HG03196 (cell line): ENCODE measurements at regions not wholly inside any gene's neighbourhood (a gene's known extent, or its start where the extent isn't known, plus 50 kb on each side); places are given as distances from the start of the nearest gene placed in this dataset.
A peak's percentile ranks its signal among the peaks of the same experiment; 100 is the strongest.

Source experiments
- ATAC-seq: cut with Tn5 transposase; IDR thresholded peaks from one replicate; pipeline ENCODE4 v1.9.1; 2021; ENCODE audit not compliant: unreplicated experiment

DNA sequence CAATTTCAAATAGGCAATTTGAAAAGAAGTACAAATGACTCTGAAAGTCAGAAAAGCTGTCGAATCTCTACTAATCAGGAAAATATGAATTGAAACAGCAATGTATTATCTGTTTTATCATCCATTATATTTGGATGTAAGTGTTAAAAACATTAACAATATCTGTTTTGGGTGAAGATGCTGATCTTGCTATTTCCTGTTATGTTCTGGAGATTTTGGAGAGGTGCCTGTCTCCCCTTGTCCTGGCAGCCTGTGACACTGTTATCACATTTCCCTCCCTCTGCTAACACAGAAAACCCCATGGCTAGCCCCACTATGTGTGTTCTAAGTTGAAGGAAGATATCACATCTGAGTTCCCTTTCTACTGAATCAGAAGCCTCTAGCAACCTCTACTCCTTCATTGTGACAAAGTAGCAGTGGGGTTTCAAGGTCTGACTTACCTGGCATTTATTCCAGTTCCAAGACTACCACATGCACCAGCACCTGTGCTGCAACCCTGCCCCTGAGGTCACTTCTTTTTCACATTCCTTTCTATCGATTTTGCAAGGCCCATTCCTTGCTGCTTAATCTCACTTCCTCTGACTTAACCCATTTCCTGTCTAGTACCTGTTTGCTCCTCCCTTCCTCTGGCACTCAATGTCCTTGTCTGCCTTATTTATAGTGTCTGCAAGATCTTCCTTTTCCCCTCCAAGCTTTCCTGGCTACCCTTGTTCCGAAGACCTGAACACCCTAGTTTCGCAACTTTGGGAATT is 95.5 kb upstream of the COL8A1 start:
- peak; percentile 49 for ATAC-seq

DNA sequence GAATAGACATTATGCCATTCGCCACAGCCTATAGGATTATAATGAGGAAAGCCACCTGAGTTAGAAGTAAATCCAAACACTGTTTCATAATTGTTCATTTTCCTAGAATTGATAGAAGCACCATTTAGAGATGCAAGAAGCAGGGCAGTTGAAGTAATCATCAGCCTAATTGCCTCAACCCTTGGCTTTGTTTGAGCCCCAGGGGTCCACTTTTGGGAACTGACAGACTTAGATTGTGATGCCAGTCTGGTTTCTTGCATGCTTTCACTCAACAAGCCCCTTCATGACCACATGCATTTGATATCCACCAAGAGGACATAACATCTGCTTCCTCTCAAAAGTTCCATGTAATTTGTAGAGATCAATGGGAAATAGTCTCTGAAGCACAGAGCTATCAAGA is 97.2 kb upstream of the COL8A1 start:
- ATAC-seq = no peak

DNA sequence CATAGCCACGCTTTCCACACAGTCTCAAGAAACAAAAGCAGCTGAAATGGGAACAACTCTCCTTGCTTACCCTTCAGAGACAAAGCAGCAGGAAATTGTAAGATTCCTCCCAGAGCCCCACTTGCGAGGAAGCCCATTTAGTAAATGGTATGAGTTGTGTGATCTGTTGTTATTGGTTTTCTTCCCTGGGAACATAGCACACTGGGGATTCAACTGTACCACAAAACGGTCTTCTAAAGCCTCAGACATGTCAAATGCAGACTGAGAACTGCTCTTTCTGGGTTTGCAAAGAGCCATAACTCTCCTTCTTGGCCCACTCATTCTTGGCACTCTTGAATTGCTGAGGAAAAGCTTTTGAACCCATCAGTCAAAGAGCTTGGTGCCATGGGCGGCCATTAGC is 101.0 kb upstream of the COL8A1 start:
- no peak for ATAC-seq

DNA sequence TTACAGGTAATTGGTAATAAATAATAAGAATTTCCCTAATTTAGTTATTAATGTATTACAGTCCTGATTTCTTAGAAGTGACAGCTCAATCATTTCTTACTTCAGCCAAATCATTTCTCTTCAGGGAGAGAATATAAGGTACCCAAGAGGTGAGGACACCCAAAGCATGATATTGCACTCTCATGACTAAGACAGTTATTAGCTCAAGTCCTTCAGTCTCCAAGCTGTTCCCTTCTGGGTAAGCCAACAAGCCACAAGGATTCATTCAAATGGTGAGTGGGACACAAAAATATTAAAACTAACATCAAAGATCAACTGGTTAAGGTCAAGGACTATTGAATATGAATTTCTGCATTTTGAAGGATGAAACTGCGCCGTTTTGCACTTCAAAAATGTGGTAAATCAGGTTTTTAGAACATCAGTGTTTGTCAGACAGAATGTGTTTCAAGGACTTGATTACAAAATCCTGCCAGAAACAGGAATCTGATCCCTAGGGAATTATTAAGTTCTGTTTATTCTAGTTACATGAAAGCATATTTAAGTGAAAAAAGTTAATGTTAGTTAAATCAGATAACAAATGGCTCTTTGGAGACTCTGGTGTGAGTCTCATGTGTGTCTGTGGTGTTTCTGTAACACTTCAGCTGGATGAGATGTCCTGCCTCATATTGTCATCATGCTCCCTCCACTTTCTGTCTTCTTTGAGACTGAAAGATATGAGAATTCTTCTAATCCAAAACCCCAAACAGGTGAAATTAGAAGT is 101.7 kb upstream of the COL8A1 start:
- ATAC-seq = no peak

DNA sequence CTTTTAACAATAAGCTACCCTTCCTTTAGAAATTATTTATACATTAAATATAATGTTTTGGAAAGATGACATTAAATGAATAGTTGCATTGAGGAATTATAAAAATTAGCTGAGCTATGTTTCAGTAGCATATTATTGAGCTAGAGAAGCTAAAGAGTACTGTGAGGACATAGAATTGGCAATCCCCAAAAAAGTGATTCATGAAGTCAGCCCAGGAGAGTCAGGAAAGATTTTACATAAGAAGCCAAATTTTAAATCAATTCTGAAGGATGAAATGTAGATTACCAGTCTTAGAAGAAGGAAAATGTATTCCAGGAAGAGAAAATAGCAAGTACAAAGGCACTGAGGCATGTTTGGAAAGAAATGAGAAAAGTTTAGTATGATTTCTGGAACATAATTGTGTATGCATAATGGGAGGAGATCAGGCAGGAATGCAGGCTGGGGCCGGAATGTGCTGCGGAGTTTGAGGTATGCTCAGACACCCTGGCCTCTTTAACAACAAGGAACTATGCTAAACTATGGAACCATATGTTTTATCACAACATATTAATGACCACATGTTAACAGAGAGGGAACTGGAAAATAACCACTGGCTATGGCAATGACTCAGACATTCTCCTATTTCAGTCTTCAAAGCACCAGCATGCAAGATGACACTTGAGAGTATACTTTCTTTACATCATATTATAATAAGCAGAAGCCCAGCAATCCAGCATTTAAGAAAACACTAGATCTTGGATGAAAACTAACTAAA is 103.3 kb upstream of the COL8A1 start:
- no peak for ATAC-seq

DNA sequence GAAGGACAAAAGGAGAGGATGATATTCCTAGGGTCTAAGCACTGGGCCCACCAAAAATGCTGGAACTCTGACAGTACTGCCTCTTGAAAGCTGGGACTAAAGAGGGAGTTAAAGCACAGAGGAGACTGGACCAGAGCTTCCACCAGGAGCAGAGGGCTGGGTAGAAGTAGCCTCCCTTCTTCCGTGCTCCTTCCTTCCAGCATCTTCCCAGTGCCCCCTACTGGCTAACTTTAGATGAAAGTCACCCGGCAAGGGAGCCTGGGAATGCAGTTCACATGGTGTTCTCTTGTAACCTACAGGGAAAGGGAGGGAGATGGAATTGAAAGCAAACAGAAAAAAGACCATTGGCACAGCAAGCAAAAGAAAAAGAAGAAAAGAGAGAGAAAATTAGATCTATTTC is 106.1 kb upstream of the COL8A1 start:
- no peak for ATAC-seq

DNA sequence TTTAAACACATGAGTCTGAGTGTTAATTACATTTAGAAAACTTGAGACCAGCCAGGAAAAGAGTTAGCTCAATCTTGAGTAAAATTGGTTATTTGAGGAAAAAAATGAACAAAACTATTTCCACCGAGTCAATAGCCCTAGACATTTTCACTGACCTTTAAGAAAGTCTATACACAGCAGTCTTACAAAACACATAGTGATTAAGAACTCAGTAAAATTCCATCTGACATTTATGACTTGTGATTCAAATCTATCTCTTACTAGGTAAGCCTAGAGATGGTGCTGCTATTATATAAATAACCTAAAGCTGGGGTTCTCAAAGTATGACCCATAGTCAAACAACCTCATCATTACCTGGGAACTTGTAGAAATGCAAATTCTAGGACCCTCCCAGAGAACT is 109.1 kb upstream of the COL8A1 start:
- ATAC-seq = no peak

DNA sequence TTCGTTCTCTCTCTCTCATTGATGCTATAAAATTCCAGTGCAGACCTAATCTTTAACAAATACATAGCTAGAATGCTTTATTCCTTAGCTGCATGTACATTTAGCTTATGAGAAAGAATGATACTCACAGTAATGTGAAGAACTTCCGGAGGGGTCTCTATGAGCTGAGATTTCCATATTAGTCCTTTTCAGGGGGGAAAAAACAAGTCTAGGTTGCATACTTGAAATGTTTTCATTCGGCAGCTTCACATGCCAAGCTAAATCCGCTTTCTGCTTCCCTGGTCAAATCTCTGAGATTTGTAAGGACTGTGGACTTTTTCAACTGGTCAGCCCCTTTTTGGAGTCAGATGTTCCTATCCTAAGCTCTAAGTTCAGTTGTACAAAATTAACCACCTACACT is 111.5 kb upstream of the COL8A1 start:
- no peak for ATAC-seq

DNA sequence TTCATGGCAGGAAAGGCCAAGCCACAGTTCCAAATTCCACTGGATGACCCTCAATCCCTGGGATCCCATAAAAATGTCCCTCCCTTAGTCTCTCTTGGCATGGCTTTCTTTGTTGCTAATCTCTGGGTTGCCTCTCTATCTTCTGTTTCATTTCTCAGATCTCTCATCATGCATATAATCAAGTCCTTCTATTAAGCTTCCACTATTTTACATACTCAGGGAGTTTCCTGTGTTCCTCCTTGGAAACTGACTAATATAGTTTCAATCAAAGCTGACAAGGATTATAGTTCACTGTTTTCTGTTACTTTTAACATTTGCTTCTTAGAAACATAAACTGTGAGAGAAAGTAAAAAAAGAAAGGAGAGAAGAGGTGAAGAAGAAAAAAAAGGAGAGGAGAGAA is 113.8 kb upstream of the COL8A1 start:
- ATAC-seq = no peak

DNA sequence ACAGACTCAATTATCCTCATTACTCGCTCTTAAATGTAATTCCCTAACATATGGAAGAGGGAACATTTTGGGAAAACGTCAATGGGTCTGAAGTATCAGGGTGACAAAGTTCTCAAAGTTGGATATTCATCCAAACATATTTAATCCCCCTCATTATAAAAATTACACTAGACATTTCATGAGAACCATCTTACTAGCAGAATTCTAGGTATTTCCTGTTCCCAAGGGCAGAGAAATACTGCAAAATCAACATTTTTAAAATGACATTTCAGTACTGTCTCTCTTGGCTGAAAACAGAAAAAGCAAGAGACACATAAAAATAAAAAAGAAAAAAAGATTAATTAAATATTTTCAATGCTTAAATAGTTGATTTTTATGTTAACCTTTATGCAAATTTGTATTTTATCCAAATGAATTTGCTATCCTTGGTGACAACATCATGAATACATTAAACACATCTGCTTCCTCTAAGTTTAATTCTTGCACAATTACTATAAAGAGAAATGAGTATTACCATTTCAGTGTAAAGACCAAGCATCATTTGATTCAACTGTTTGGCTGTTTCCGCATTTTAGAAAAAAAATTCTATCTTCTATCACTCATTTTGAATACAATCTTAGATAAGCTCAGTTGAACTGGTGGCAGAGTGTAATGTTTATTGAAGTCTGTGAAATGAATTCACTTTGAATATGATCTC is 114.8 kb upstream of the COL8A1 start:
- ATAC-seq = no peak

DNA sequence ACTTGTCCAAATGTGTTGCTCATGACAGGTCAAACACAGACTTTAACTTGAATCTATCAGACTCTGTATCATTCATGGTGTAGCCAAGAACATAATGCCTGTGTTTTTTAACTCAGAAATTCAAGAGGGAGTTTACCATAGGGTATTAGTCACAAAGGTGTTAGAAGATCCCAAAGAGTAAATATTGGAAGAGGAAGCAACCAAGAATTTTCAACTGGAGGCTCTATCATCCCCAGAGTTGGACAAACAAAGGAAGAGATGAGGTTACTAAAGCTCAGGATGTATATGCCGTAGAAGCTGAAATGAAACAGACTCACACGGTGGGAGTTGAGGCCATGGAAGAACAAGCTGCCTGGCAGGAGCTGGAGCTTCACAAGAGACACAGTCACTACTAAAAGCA is 116.2 kb upstream of the COL8A1 start:
- ATAC-seq = no peak

DNA sequence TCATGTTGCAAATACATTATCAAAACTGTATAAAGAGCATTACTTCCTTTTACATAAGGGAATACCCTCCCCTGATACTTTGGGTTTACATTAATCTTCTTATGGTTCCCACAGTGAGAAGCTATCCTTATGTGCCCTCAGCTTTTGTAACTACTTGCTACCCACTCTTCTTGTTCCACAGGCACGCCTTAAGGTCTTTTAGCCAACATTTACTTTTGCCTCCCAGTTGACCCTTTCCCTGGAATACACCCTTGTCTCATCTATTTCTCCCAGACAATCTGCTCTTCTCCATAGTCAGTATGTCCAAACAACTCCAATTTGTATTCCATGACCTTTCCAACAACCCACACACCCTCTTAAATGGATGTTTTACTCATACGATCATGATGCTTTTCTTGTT is 116.8 kb upstream of the COL8A1 start:
- ATAC-seq = no peak

DNA sequence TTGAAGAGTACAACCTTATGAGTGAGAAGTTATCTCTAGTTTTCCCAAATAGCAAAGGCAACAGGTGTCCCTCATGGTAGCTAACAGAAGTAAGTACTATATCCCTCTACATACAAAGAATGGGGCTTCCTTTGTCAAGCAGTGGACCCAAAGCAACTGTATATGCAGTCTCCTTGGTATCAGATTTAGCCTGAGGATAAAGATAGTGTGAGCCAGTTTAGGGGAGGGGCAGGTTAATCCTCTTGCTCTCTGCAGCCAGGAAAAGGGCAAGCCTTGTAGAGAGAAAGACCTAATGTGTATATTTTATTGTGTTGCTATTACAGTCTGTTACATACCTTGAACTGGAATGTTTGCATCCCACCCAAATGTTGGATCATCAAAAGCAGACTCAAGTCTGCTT is 117.9 kb upstream of the COL8A1 start:
- ATAC-seq = no peak

DNA sequence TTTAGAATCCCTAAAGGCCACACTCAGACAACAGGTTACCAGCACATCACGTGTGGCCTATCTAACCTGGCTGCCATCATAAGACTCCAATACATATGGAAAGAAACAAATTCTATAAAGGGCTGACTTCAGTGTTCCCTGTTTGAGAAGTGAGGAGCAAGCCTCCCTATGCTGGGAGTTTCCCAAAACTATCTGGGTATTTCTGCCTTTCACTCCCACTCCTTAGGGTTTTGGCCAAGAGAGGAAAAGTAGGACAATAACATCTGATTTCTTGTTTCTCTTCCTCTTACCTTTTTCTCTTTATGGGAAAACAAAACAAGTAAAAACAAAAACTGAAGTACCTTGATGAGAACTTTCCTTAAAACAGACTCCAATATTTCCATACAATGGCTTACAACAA is 121.5 kb upstream of the COL8A1 start:
- ATAC-seq = no peak

DNA sequence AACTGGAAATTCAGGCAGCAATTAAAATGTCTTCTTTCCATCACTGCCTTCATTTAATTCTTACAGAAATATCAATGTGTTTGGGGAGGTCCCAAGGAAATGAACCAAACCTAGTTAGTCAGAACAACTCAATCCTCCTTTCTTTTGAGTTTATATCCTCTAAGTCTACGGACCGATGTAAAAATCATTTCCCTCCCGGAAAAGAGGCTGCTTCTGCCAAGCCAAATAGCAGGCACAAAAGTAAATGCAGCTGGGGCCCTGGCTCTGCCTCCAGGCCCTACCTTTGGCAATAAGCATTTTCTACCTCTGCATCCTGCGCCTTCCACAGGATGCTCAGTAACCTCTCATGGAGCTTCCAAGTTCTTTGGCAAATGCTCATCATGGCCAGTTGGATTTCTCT is 122.5 kb upstream of the COL8A1 start:
- ATAC-seq = no peak

DNA sequence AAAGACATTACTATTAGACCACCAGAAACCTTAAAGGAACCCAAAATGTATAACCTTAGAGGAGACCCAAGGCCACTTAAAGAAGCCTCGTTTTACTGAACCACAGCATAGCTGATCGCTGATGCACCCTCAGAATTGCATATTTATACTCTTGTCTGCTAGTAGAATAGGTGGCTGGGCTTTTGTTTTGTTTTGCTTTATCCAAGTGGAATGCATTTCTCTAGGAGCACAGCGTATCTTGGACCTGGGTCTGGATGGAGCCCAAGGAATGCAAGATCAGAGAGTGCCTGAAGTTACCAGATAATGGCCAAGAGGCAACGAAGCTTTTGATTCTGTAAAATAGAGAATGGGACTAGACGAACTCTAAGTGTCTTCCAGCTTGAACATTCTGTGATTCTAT is 129.2 kb upstream of the COL8A1 start:
- ATAC-seq = no peak

DNA sequence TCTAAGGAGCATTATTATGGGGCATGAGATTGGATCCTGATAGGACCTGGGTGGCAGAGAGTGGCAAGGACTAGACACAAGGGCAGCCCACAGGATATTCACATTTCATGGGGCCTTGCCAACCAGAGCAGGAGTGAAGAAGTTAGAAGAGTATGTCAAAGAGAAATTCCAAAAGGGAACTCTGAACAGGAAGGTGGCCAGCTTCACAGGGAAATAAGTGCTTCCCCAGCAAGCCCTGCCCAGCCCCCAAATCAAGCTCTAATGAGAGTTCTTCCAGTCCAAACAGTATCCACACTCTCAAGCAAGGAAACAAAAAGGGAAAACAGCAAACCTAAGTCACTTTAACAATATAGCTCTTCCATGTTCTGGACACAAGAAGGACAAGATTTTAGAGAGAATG is 130.2 kb upstream of the COL8A1 start:
- no peak for ATAC-seq

DNA sequence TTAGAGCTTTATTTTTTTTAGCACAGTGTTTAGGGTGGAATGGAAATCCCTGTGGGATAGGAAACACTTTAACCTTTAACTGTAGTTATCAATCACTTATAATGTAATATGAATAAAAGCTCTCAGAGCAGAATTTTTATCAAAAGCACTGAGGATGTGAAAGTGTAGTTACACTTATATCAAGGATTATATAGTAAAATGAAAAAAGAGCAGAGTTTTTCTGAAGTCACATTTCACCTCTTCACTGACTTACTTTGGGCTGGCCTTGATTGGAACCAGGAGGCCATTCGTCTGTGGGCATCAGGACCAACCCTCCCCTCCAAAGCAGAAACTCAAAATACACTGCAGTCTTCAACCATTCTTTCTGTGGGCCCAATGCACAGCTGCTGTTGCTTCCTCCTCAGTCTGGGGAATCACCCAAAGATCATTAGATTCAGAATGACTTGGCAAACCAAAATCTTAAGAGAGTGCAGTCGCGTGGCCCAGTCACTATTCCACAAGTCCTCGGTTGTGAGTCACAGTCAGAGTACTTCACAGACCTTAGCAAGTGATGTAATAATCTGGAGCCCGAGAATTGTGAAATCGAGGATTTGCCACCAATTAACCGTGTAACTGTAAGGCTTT is 132.6 kb upstream of the COL8A1 start:
- ATAC-seq = peak; percentile 99

DNA sequence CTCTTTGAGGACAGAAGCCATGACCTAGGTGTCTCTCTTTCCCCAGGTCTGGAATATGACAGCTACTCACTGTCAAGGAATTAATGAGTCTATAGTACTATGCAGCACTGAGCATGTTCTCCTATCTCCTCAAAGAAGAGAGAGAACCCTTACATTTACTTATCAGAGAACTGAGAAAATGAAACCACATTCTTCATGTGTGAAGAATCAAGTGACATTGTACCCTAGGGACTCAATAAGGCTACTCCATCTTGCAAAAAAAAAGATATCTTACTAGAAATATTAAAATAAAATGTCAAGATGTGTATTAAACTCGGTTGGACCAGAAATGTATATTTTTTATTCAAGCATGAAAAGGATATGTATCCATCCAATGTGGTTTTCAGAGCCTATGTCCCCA is 133.2 kb upstream of the COL8A1 start:
- no peak for ATAC-seq

DNA sequence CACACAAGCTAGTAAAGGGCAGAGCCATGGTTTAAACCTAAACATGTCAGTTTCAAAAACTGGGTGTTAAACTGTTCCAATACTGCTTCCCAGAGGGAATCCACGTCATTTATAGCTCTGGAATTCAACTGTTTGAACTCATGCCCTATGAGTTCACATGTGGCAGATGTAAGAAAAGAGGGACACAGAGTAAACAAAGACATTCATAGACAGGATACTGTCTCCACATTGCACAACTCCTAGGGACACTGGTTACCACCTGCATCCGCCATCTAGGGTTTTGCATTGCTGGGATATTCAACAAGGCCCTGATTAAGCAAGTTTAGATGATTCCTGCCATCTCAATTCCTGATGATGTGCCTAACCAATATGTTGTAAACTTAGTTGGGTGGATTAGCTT is 134.1 kb upstream of the COL8A1 start:
- ATAC-seq = no peak

DNA sequence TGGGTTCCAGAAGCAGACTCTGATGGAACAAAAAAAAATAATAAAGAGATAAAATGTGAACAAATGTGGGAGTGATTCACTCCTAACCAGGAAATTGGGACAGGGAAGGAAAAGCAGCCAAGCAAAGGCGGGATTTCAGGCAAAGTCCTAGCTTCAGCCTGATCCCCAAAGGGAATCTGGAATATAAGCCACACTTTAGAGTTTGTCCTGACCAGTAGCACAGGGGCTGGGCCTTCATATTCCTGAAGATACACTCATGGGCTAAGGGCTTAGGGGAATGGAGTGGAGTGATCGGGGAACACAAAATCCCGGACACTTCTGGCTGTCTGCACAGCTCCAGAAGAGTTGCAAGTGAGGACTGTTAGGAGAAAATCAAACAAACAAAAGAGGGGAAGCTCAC is 135.0 kb upstream of the COL8A1 start:
- no peak for ATAC-seq
